CD14-positive monocyte (primary cell): ENCODE measurements at regions not wholly inside any gene's neighbourhood (a gene's known extent, or its start where the extent isn't known, plus 50 kb on each side); places are given as distances from the start of the nearest gene placed in this dataset.

Experiments used
- DNase-seq, 3 donors: peaks; one replicate each; pipeline ENCODE4 v3.0.0-alpha.2; 2011 to 2022
- H2AFZ ChIP-seq: 2 replicates; pipeline ENCODE4 v1.6.0; 2012; ENCODE audit warnings: mild to moderate bottlenecking, low read depth, low read length, inconsistent platforms; ENCODE audit not compliant: insufficient read depth, poor library complexity, severe bottlenecking
- H3K27ac ChIP-seq, 2 donors: 1 replicate in 1 of 2; 2 replicates in 1 of 2; pipeline ENCODE4 v1.5.1; 2012 to 2013; ENCODE audit warnings: low read length in 2 of 2, control low read depth in 1 of 2, inconsistent platforms in 1 of 2, low read depth in 1 of 2, mild to moderate bottlenecking in 1 of 2
- H3K27me3 ChIP-seq, 2 donors: one replicate each; pipeline versions ENCODE4 v1.6.0 to v1.6.1; 2011 to 2013; ENCODE audit warnings: low read length in 2 of 2; ENCODE audit not compliant: control insufficient read depth in 2 of 2, insufficient read depth in 2 of 2
- H3K36me3 ChIP-seq, 2 donors: replicated peaks in 1 of 2; 1 replicate in 1 of 2; 2 replicates in 1 of 2; pipeline versions ENCODE4 v1.5.1 to v1.6.1; 2012 to 2013; ENCODE audit warnings: low read length in 2 of 2, control low read depth in 1 of 2, inconsistent platforms in 1 of 2, mild to moderate bottlenecking in 1 of 2; ENCODE audit not compliant: insufficient read depth in 2 of 2, control insufficient read depth in 1 of 2
- H3K4me1 ChIP-seq, 2 donors: 1 replicate in 1 of 2; 2 replicates in 1 of 2; pipeline versions ENCODE4 v1.5.1 to v1.6.1; 2012 to 2013; ENCODE audit warnings: low read length in 2 of 2, control low read depth in 1 of 2, inconsistent platforms in 1 of 2, mild to moderate bottlenecking in 1 of 2, moderate library complexity in 1 of 2; ENCODE audit not compliant: insufficient read depth in 2 of 2, control insufficient read depth in 1 of 2
- H3K4me2 ChIP-seq: replicated peaks from 2 replicates; pipeline ENCODE3; 2012; ENCODE audit warnings: low read length, moderate library complexity, mild to moderate bottlenecking; ENCODE audit not compliant: poor library complexity, severe bottlenecking; ENCODE audit errors: extremely low read depth
- H3K4me3 ChIP-seq, 3 experiments: fragments of 200-600 bp in 1 of 3; sonication (generic) in 1 of 3; replicated peaks in 1 of 3; 1 replicate in 2 of 3; 2 replicates in 1 of 3; pipeline ENCODE4 v1.5.1; 2011 to 2013; ENCODE audit warnings: low read length in 3 of 3, mild to moderate bottlenecking in 3 of 3, control low read depth in 2 of 3, low read depth in 2 of 3, inconsistent platforms in 1 of 3, moderate library complexity in 1 of 3
- H3K79me2 ChIP-seq: 2 replicates; pipeline ENCODE4 v1.6.0; 2012; ENCODE audit warnings: mild to moderate bottlenecking, control low read depth, inconsistent platforms, low read length, moderate library complexity; ENCODE audit not compliant: insufficient read depth
- H3K9ac ChIP-seq: 2 replicates; pipeline ENCODE4 v1.6.0; 2017; ENCODE audit warnings: low read length, mild to moderate bottlenecking; ENCODE audit not compliant: insufficient read depth, poor library complexity, severe bottlenecking
- H3K9me3 ChIP-seq, 2 donors: replicated peaks in 1 of 2; 1 replicate in 1 of 2; 2 replicates in 1 of 2; pipeline versions ENCODE4 v1.5.1 to v1.6.1; 2012 to 2013; ENCODE audit warnings: low read length in 2 of 2, control low read depth in 1 of 2; ENCODE audit not compliant: control insufficient read depth in 1 of 2, insufficient read depth in 1 of 2
- H4K20me1 ChIP-seq: 2 replicates; pipeline ENCODE4 v1.6.0; 2012; ENCODE audit warnings: mild to moderate bottlenecking, low read length, control low read depth, moderate library complexity; ENCODE audit not compliant: insufficient read depth
- H3K27ac Mint-ChIP-seq, 7 donors: one replicate each; pipeline ENCODE4 v1.8.0; 2020; ENCODE audit warnings: mild to moderate bottlenecking in 7 of 7, mixed read lengths in 7 of 7, moderate library complexity in 6 of 7, inconsistent platforms in 2 of 7
- H3K27me3 Mint-ChIP-seq, 3 donors: one replicate each; pipeline ENCODE4 v1.8.0; 2021 to 2022; ENCODE audit warnings: low read depth in 3 of 3, mild to moderate bottlenecking in 3 of 3, mixed read lengths in 3 of 3, moderate library complexity in 3 of 3, inconsistent platforms in 1 of 3
- H3K36me3 Mint-ChIP-seq, 2 donors: one replicate each; pipeline ENCODE4 v1.8.0; 2020; ENCODE audit warnings: mixed read lengths in 2 of 2, inconsistent platforms in 1 of 2, mild to moderate bottlenecking in 1 of 2
- H3K4me1 Mint-ChIP-seq: one replicate; pipeline ENCODE4 v1.8.0; 2020; ENCODE audit warnings: mild to moderate bottlenecking, mixed read lengths
- H3K4me3 Mint-ChIP-seq, 2 donors: one replicate each; pipeline ENCODE4 v1.8.0; 2020; ENCODE audit warnings: mild to moderate bottlenecking in 2 of 2, mixed read lengths in 2 of 2, moderate library complexity in 1 of 2
- H3K9me3 Mint-ChIP-seq, 7 donors: one replicate each; pipeline ENCODE4 v1.8.0; 2020 to 2022; ENCODE audit warnings: mixed read lengths in 7 of 7, mild to moderate bottlenecking in 6 of 7, moderate library complexity in 6 of 7, inconsistent platforms in 2 of 7
- WGBS: methylation state at CpG from one replicate; pipeline ENCODE4 v1.1.5; 2013; ENCODE audit warnings: missing lambda C conversion rate; ENCODE audit not compliant: insufficient coverage; 5-methylcytosine and 5-hydroxymethylcytosine counted together
- intact Hi-C, 2 donors: fragments of 100-400 bp; cut with micrococcal nuclease; formaldehyde crosslinking; loops; one replicate each; pipeline versions ENCODE4 v1.15.0 to v1.15.1; 2023
- TF ChIP-seq, protein P1 (sequence below): fragments of 200-600 bp; IDR thresholded peaks from one replicate; pipeline ENCODE4 v1.8.0; 2022; ENCODE audit warnings: antibody characterized with exemption, mild to moderate bottlenecking

DNA sequence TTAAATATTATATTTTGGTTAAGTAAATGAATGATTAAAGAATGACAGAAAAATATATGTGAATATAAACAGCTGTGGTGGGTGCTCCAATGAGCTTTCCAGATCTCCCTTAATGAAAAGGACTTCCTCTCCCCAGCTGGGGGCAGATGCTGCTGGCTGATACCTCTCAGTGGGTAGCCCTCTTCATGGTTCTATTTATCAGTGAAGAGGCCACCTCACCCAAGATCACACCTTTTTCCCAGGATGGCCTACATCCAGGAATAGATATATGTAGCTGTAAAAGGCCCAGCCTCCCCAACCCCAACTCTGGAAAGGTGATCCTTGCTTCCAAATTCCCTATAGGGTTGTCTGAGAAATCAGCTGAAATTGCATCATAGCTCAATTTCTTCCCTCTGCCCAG lies 135.2 kb upstream of the ACVR2A start:
- H3K4me2 ChIP-seq, result no peak overlapping the region
- no peaks in the 10 kb centered on the region for H3K4me1 ChIP-seq
- H3K79me2 ChIP-seq, result no peaks in the 10 kb centered on the region
- Mint-ChIP-seq H3K27ac (no peak overlapping the region), H3K36me3 (no peaks in the 10 kb centered on the region), H3K9me3 (peaks cover 11 to 17% (median 15%) of the 10 kb centered on the region in 7 donors), H3K27me3 (peaks cover 0 to 3% (median 2%) of the 10 kb centered on the region in 3 donors), H3K4me3 (no peak overlapping the region), H3K4me1 (no peaks in the 10 kb centered on the region)
- H2AFZ ChIP-seq, result no peak overlapping the region
- no peaks in the 10 kb centered on the region for H3K27me3 ChIP-seq
- TF ChIP-seq, protein P1, sequence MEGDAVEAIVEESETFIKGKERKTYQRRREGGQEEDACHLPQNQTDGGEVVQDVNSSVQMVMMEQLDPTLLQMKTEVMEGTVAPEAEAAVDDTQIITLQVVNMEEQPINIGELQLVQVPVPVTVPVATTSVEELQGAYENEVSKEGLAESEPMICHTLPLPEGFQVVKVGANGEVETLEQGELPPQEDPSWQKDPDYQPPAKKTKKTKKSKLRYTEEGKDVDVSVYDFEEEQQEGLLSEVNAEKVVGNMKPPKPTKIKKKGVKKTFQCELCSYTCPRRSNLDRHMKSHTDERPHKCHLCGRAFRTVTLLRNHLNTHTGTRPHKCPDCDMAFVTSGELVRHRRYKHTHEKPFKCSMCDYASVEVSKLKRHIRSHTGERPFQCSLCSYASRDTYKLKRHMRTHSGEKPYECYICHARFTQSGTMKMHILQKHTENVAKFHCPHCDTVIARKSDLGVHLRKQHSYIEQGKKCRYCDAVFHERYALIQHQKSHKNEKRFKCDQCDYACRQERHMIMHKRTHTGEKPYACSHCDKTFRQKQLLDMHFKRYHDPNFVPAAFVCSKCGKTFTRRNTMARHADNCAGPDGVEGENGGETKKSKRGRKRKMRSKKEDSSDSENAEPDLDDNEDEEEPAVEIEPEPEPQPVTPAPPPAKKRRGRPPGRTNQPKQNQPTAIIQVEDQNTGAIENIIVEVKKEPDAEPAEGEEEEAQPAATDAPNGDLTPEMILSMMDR, result no peak
- peaks cover 0 to 4% of the 10 kb centered on the region in 2 donors for H3K9me3 ChIP-seq
- H4K20me1 ChIP-seq, result no peaks in the 10 kb centered on the region
- no peak overlapping the region for H3K9ac ChIP-seq
- H3K36me3 ChIP-seq, result no peaks in the 10 kb centered on the region
- H3K27ac ChIP-seq, result no peak overlapping the region
- intact Hi-C loops, result no loop called here
- no peak overlapping the region for H3K4me3 ChIP-seq
- no peak for DNase-seq

DNA sequence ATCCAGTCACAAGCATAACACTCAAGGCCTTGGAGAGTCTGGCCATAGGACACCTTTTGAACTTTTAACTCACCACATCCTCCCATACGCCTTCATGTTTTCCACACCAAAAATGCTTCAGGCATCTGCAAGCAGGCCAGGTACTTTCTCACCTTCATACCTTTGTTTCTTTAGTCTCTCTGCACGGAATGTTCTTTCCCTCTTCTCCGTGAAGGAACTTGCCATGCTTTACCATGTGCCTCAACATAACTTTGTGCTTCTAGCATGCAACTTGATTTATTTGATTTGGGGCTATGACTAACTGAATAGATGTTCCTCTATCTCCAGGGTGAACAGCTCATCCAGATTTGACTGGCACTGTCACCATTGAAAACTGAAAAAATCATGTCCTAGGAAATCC lies 141.7 kb upstream of the ACVR2A start:
- Histone ChIP-seq H3K9ac (no peak overlapping the region), H3K79me2 (no peaks in the 10 kb centered on the region), H3K36me3 (no peaks in the 10 kb centered on the region), H4K20me1 (no peaks in the 10 kb centered on the region), H3K4me2 (no peak overlapping the region), H3K4me3 (no peak overlapping the region), H2AFZ (no peak overlapping the region), H3K4me1 (peaks cover 6 to 7% of the 10 kb centered on the region in 2 donors), H3K9me3 (no peaks in the 10 kb centered on the region), H3K27me3 (no peaks in the 10 kb centered on the region), H3K27ac (no peak overlapping the region)
- Mint-ChIP-seq H3K4me3 (no peak overlapping the region), H3K4me1 (peaks cover 7% of the 10 kb centered on the region), H3K9me3 (peaks cover 6 to 18% (median 10%) of the 10 kb centered on the region in 7 donors), H3K36me3 (peaks cover 0 to 3% of the 10 kb centered on the region in 2 donors), H3K27ac (no peak overlapping the region), H3K27me3 (peaks cover 0 to 4% (median 0%) of the 10 kb centered on the region in 3 donors)
- WGBS, result 100% methylated on average over 1 of the region's 3 CpGs
- TF ChIP-seq, protein P1, result no peak
- intact Hi-C loops, result no loop called here
- DNase-seq, result no peak
